ENCODE measurements at regions not wholly inside any gene's neighbourhood (a gene's known extent, or its start where the extent isn't known, plus 50 kb on each side); places are given as distances from the start of the nearest gene placed in this dataset.

GRCh38 chr7:12785473-12785872 lies 98.0 kb downstream of the ARL4A start:
- Histone ChIP-seq H3K27me3 (ENCODE audit: insufficient read depth, low read length, poor library complexity) (no peaks in the 10 kb centered on the region), H3K79me2 (ENCODE audit: insufficient read depth, low read length) (no peaks in the 10 kb centered on the region), H3K4me1 (ENCODE audit: insufficient read depth, low read length) (no peaks in the 10 kb centered on the region), H3K27ac (ENCODE audit: low read length) (no peak overlapping the region), H3K4me2 (ENCODE audit: insufficient read depth, low read length) (no peak overlapping the region), H3K9me3 (ENCODE audit: insufficient read depth, low read length, severe bottlenecking) (no peaks in the 10 kb centered on the region), H3K9ac (ENCODE audit: low read depth, low read length) (no peak overlapping the region), H3K36me3 (ENCODE audit: insufficient read depth, low read length) (no peaks in the 10 kb centered on the region), H2AFZ (ENCODE audit: low read depth, low read length) (no peak overlapping the region), H4K20me1 (ENCODE audit: insufficient read depth, low read length) (no peaks in the 10 kb centered on the region), H3K4me3 (ENCODE audit: low read depth in 1 of 2, low read length in 2 of 2) (no peak overlapping the region)
- ATAC-seq (ENCODE audit: insufficient read depth, low read depth) (no peak), DNase-seq (no peak)
- TF ChIP-seq CTCF (IDR thresholded peaks at IDR 0.05; ENCODE audit: borderline replicate concordance, extremely low read depth, low read length, poor library complexity, severe bottlenecking) = no peak
- no peak for TF ChIP-seq EZH2 (IDR thresholded peaks at IDR 0.05; ENCODE audit: borderline replicate concordance, low read depth, low read length, severe bottlenecking)

- no peak overlapping the region for H3K9ac ChIP-seq (ENCODE audit: low read depth, low read length)
- ATAC-seq (ENCODE audit: insufficient read depth, low read depth) = no peak
- H3K4me1 ChIP-seq (ENCODE audit: insufficient read depth, low read length) = no peaks in the 10 kb centered on the region
- H2AFZ ChIP-seq (ENCODE audit: low read depth, low read length) = no peak overlapping the region
- no peak for DNase-seq
- TF ChIP-seq CTCF (IDR thresholded peaks at IDR 0.05; ENCODE audit: borderline replicate concordance, extremely low read depth, low read length, poor library complexity, severe bottlenecking) (no peak), EZH2 (IDR thresholded peaks at IDR 0.05; ENCODE audit: borderline replicate concordance, low read depth, low read length, severe bottlenecking) (no peak)
- no peak overlapping the region for H3K27ac ChIP-seq (ENCODE audit: low read length)
- H3K36me3 ChIP-seq (ENCODE audit: insufficient read depth, low read length) = no peaks in the 10 kb centered on the region
- H3K4me3 ChIP-seq (ENCODE audit: low read depth in 1 of 2, low read length in 2 of 2) = no peak overlapping the region
- no peaks in the 10 kb centered on the region for H3K9me3 ChIP-seq (ENCODE audit: insufficient read depth, low read length, severe bottlenecking)
- no peaks in the 10 kb centered on the region for H3K79me2 ChIP-seq (ENCODE audit: insufficient read depth, low read length)
- no peaks in the 10 kb centered on the region for H4K20me1 ChIP-seq (ENCODE audit: insufficient read depth, low read length)
- H3K27me3 ChIP-seq (ENCODE audit: insufficient read depth, low read length, poor library complexity) = no peaks in the 10 kb centered on the region
- H3K4me2 ChIP-seq (ENCODE audit: insufficient read depth, low read length) = no peak overlapping the region
Measured at GRCh38 chr7:12786494-12786893, 99.1 kb downstream of the ARL4A start.

- H3K4me1 ChIP-seq (ENCODE audit: insufficient read depth, low read length) = no peaks in the 10 kb centered on the region
- no peak overlapping the region for H3K4me3 ChIP-seq (ENCODE audit: low read depth in 1 of 2, low read length in 2 of 2)
- no peak overlapping the region for H2AFZ ChIP-seq (ENCODE audit: low read depth, low read length)
- H3K36me3 ChIP-seq (ENCODE audit: insufficient read depth, low read length) = no peaks in the 10 kb centered on the region
- H3K79me2 ChIP-seq (ENCODE audit: insufficient read depth, low read length) = no peaks in the 10 kb centered on the region
- H3K4me2 ChIP-seq (ENCODE audit: insufficient read depth, low read length) = no peak overlapping the region
- H3K9me3 ChIP-seq (ENCODE audit: insufficient read depth, low read length, severe bottlenecking) = no peaks in the 10 kb centered on the region
- DNase-seq = no peak
- no peaks in the 10 kb centered on the region for H4K20me1 ChIP-seq (ENCODE audit: insufficient read depth, low read length)
- no peak overlapping the region for H3K9ac ChIP-seq (ENCODE audit: low read depth, low read length)
- no peak overlapping the region for H3K27ac ChIP-seq (ENCODE audit: low read length)
- no peak for ATAC-seq (ENCODE audit: insufficient read depth, low read depth)
- no peaks in the 10 kb centered on the region for H3K27me3 ChIP-seq (ENCODE audit: insufficient read depth, low read length, poor library complexity)
- TF ChIP-seq CTCF (IDR thresholded peaks at IDR 0.05; ENCODE audit: borderline replicate concordance, extremely low read depth, low read length, poor library complexity, severe bottlenecking) = no peak
- TF ChIP-seq EZH2 (IDR thresholded peaks at IDR 0.05; ENCODE audit: borderline replicate concordance, low read depth, low read length, severe bottlenecking) = no peak
Measured at GRCh38 chr7:12788171-12788570, 100.7 kb downstream of the ARL4A start.

- Histone ChIP-seq H3K9me3 (ENCODE audit: insufficient read depth, low read length, severe bottlenecking) (no peaks in the 10 kb centered on the region), H3K4me1 (ENCODE audit: insufficient read depth, low read length) (no peaks in the 10 kb centered on the region), H3K4me2 (ENCODE audit: insufficient read depth, low read length) (no peak overlapping the region), H3K79me2 (ENCODE audit: insufficient read depth, low read length) (no peaks in the 10 kb centered on the region), H3K27ac (ENCODE audit: low read length) (no peak overlapping the region), H3K9ac (ENCODE audit: low read depth, low read length) (no peak overlapping the region), H2AFZ (ENCODE audit: low read depth, low read length) (no peak overlapping the region), H3K36me3 (ENCODE audit: insufficient read depth, low read length) (no peaks in the 10 kb centered on the region), H4K20me1 (ENCODE audit: insufficient read depth, low read length) (no peaks in the 10 kb centered on the region), H3K4me3 (ENCODE audit: low read depth in 1 of 2, low read length in 2 of 2) (no peak overlapping the region), H3K27me3 (ENCODE audit: insufficient read depth, low read length, poor library complexity) (no peaks in the 10 kb centered on the region)
- ATAC-seq (ENCODE audit: insufficient read depth, low read depth) = no peak
- no peak for TF ChIP-seq EZH2 (IDR thresholded peaks at IDR 0.05; ENCODE audit: borderline replicate concordance, low read depth, low read length, severe bottlenecking)
- no peak for TF ChIP-seq CTCF (IDR thresholded peaks at IDR 0.05; ENCODE audit: borderline replicate concordance, extremely low read depth, low read length, poor library complexity, severe bottlenecking)
- no peak for DNase-seq
Measured at GRCh38 chr7:12788591-12788990, 101.2 kb downstream of the ARL4A start.

Data from DND-41 (cell line).